ENCODE measurements at regions not wholly inside any gene's neighbourhood (a gene's known extent, or its start where the extent isn't known, plus 50 kb on each side); places are given as distances from the start of the nearest gene placed in this dataset.

- TF ChIP-seq CTCF (conservative IDR thresholded peaks at IDR 0.05) (no peak), ZFX (IDR thresholded peaks at IDR 0.05) (no peak)
Measured at GRCh38 chr11:13109616-13110015, 100.5 kb downstream of the RASSF10 start.
